ENCODE measurements at regions not wholly inside any gene's neighbourhood (a gene's known extent, or its start where the extent isn't known, plus 50 kb on each side); places are given as distances from the start of the nearest gene placed in this dataset.

- TF ChIP-seq MYC (IDR thresholded peaks at IDR 0.05; ENCODE audit: low read depth, low read length) (no peak), POLR2A (IDR thresholded peaks at IDR 0.05; ENCODE audit: extremely low read depth, insufficient read length) (no peak), CTCF (IDR thresholded peaks at IDR 0.05; ENCODE audit: low read depth, low read length) (no peak), MAX (IDR thresholded peaks at IDR 0.05; ENCODE audit: low read depth, low read length) (no peak)
Observed at GRCh38 chr7:145845345-145845744, 271.3 kb upstream of the CNTNAP2 start.

Data from NB4 (cell line).